Fibroblast of the aortic adventitia (primary cell): ENCODE measurements at regions not wholly inside any gene's neighbourhood (a gene's known extent, or its start where the extent isn't known, plus 50 kb on each side); places are given as distances from the start of the nearest gene placed in this dataset.

Experiments
- DNase-seq: peaks from one replicate; pipeline ENCODE4 v3.0.0-alpha.2; 2010; ENCODE audit warnings: low read depth
- H3K4me3 ChIP-seq: 2 replicates; pipeline ENCODE4 v1.5.1; 2011; ENCODE audit warnings: low read depth, mild to moderate bottlenecking, control low read depth, low read length, moderate library complexity
- TF ChIP-seq, protein P1 (sequence below): IDR thresholded peaks from 2 replicates; pipeline ENCODE4 v1.5.1; 2011; ENCODE audit warnings: mild to moderate bottlenecking, low read length, control low read depth, inconsistent platforms; ENCODE audit not compliant: insufficient read depth

DNA sequence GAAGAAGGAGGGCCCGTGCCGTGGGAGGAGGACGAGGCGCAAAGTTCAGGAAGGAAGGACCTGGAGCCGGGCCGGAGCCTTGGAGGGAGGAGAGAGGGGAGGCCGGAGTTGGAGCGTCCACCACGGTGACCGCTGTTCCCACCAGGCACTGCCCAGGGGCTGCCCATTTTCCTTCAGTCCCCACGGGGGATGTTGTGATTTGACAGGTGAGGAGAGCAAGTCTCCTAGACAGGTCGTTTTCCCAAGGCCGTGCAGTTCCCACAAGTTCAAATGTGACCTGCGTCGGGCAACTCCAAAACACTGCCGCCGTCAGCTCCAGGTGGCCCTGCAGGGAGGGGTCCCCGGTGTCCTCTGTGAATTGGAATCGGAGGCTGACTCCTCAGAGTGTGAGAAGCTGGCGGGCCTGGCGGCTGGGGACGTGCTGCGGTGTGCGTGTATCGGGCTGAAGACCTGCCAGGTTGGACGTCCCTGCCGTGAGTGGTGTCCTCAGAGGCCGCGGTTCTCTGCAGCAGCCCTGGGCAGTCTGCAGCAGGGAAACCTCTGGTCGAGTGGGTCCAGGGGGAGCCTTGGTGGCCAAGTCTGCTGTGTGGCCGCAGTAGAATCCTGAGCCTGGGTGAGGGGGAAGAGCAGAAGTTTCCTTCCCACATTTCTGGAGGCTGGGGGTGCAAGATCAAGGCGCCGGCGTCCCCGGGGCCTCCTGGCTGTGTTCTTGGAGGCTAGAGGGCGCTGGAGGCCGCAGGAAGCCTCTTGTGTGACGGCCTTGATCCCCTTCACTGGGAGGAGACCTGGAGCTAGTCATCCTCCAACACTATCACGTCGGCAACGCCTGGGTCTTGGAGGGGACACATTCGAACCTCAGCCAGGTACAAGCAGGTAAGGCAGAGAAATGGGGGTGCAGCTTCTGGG lies 115.1 kb upstream of the FRMD1 start:
- DNase-seq: no peak
- TF ChIP-seq, protein P1, sequence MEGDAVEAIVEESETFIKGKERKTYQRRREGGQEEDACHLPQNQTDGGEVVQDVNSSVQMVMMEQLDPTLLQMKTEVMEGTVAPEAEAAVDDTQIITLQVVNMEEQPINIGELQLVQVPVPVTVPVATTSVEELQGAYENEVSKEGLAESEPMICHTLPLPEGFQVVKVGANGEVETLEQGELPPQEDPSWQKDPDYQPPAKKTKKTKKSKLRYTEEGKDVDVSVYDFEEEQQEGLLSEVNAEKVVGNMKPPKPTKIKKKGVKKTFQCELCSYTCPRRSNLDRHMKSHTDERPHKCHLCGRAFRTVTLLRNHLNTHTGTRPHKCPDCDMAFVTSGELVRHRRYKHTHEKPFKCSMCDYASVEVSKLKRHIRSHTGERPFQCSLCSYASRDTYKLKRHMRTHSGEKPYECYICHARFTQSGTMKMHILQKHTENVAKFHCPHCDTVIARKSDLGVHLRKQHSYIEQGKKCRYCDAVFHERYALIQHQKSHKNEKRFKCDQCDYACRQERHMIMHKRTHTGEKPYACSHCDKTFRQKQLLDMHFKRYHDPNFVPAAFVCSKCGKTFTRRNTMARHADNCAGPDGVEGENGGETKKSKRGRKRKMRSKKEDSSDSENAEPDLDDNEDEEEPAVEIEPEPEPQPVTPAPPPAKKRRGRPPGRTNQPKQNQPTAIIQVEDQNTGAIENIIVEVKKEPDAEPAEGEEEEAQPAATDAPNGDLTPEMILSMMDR: peak; percentile 16
- H3K4me3 ChIP-seq: no peak overlapping the region

DNA sequence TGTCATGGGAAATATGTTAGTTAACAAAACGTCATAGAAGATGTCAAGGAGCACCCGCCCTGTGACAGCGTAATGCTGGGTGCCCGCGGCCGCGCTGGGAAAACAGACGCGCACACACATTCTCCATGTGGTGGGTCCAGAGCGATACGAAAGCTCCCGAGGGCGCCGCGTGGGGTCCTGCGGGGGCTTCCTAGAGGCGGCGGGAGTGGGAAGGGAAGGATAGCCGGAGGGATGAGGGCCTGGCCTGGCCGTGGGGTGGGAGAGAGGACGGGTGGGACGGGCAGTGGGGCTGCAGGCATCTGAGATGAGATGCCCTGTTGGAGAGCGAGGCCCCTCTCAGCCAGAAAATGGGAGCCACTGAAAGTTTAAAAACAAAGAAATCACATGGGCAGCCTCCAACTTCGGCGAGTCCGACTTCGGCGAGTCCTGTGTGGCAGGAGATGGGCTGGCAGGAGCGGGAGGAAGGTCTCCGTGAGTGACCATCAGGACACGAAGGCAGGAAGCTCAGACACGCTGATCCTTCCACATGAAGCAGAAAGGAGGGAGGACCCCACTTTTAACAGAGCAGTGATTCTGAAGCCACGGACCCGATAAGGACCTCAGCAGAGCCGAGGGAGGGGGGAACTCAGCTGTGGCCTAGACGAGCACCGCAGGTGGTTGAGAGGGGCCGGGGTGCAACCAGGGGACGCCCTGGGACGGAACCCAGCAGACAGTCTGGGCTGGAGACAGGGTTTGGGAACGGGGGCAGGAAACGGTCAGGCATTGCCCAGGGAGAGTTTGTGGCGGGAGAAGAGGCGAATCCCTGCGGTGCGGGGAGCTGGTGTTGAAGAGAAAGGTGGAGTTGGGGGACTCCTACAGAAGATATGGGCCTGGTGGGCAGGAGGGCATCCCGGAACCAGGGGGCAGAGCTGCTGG lies 114.1 kb upstream of the FRMD1 start:
- TF ChIP-seq, protein P1: no peak
- DNase-seq: no peak
- H3K4me3 ChIP-seq: no peak overlapping the region

GRCh38 chr6:168192195-168192900 lies 113.3 kb upstream of the FRMD1 start:
- H3K4me3 ChIP-seq: no peak overlapping the region
- DNase-seq: no peak
- TF ChIP-seq, protein P1: no peak

- no peak overlapping the region for H3K4me3 ChIP-seq
- TF ChIP-seq, protein P1: no peak
- DNase-seq: no peak
Measured at GRCh38 chr6:168190646-168191443, 111.8 kb upstream of the FRMD1 start.

- no peak for DNase-seq
- no peak overlapping the region for H3K4me3 ChIP-seq
- TF ChIP-seq, protein P1: no peak
Measured at GRCh38 chr6:168190014-168190405, 111.0 kb upstream of the FRMD1 start.
